ENCODE measurements at regions not wholly inside any gene's neighbourhood (a gene's known extent, or its start where the extent isn't known, plus 50 kb on each side); places are given as distances from the start of the nearest gene placed in this dataset.

DNA sequence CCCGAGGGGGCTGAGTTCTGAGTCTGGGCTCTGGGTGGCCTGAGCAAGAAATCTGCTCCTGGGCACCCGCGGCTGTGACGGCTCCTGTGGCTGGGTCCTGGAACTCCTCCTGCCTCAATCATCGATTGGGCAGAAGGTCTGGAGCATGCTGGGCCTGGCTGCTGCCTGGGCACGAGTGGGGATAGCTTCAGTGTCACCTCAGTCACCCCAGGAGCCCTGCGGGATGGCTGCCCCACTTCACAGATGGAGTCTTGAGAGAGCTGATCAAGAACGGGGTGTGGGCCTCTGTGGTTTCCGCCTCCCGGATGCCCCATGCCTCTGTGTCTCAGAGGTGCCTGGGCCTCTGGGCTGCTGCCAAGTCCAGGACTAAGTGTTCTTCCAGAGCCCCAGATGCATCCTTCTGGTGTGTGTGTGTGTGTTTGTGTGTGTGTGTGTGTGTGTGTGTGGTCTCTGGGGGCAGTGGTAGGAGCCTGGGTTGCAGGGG is 185.6 kb upstream of the C14orf180 start:
- TF ChIP-seq, protein P1, sequence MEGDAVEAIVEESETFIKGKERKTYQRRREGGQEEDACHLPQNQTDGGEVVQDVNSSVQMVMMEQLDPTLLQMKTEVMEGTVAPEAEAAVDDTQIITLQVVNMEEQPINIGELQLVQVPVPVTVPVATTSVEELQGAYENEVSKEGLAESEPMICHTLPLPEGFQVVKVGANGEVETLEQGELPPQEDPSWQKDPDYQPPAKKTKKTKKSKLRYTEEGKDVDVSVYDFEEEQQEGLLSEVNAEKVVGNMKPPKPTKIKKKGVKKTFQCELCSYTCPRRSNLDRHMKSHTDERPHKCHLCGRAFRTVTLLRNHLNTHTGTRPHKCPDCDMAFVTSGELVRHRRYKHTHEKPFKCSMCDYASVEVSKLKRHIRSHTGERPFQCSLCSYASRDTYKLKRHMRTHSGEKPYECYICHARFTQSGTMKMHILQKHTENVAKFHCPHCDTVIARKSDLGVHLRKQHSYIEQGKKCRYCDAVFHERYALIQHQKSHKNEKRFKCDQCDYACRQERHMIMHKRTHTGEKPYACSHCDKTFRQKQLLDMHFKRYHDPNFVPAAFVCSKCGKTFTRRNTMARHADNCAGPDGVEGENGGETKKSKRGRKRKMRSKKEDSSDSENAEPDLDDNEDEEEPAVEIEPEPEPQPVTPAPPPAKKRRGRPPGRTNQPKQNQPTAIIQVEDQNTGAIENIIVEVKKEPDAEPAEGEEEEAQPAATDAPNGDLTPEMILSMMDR (IDR thresholded peaks at IDR 0.05; ENCODE audit: poor library complexity) = no peak
- TF ChIP-seq EZH2phosphoT487 (IDR thresholded peaks at IDR 0.05; ENCODE audit: low read depth, severe bottlenecking, unreplicated experiment) (no peak), EZH2 (IDR thresholded peaks at IDR 0.05; ENCODE audit: borderline replicate concordance) (no peak)
